ENCODE measurements at regions not wholly inside any gene's neighbourhood (a gene's known extent, or its start where the extent isn't known, plus 50 kb on each side); places are given as distances from the start of the nearest gene placed in this dataset.

GRCh38 chr9:118362596-118362995 lies 658.4 kb downstream of the TLR4 start:
- H3K4me2 ChIP-seq (ENCODE audit: control insufficient read depth, extremely low read depth, insufficient read depth, low read depth, low read length), result no peak overlapping the region
- TF ChIP-seq, protein P1, sequence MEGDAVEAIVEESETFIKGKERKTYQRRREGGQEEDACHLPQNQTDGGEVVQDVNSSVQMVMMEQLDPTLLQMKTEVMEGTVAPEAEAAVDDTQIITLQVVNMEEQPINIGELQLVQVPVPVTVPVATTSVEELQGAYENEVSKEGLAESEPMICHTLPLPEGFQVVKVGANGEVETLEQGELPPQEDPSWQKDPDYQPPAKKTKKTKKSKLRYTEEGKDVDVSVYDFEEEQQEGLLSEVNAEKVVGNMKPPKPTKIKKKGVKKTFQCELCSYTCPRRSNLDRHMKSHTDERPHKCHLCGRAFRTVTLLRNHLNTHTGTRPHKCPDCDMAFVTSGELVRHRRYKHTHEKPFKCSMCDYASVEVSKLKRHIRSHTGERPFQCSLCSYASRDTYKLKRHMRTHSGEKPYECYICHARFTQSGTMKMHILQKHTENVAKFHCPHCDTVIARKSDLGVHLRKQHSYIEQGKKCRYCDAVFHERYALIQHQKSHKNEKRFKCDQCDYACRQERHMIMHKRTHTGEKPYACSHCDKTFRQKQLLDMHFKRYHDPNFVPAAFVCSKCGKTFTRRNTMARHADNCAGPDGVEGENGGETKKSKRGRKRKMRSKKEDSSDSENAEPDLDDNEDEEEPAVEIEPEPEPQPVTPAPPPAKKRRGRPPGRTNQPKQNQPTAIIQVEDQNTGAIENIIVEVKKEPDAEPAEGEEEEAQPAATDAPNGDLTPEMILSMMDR (optimal IDR thresholded peaks at IDR 0.05 in 1 of 3, IDR thresholded peaks at IDR 0.05 in 1 of 3, conservative IDR thresholded peaks at IDR 0.05 in 1 of 3; ENCODE audit: extremely low read depth in 1 of 3, insufficient read depth in 2 of 3, low read length in 3 of 3), result no peak
- TF ChIP-seq EZH2 (IDR thresholded peaks at IDR 0.05; ENCODE audit: low read length), result no peak
- H4K20me1 ChIP-seq (ENCODE audit: control insufficient read depth, extremely low read depth, insufficient read depth, low read length), result no peaks in the 10 kb centered on the region
- no peaks in the 10 kb centered on the region for H3K9me3 ChIP-seq (ENCODE audit: control insufficient read depth, low read depth, low read length)
- H3K79me2 ChIP-seq (ENCODE audit: control insufficient read depth, insufficient read depth, low read length), result no peaks in the 10 kb centered on the region
- no peak for DNase-seq (ENCODE audit: low read depth, low spot score)
- no peak overlapping the region for H3K9ac ChIP-seq (ENCODE audit: control insufficient read depth, extremely low read depth, insufficient read depth, low read length)
- H3K36me3 ChIP-seq (ENCODE audit: control insufficient read depth in 2 of 2, extremely low read depth in 1 of 2, insufficient read depth in 2 of 2, low read length in 2 of 2), result no peaks in the 10 kb centered on the region
- H3K4me3 ChIP-seq (ENCODE audit: control insufficient read depth in 2 of 3, extremely low read depth in 1 of 3, insufficient read depth in 2 of 3, low read depth in 1 of 3, low read length in 3 of 3), result no peak overlapping the region
- no peaks in the 10 kb centered on the region for H3K4me1 ChIP-seq (ENCODE audit: control insufficient read depth, extremely low read depth, insufficient read depth, low read length)
- H3K27ac ChIP-seq (ENCODE audit: control insufficient read depth, insufficient read depth, low read length), result no peak overlapping the region
- dilution Hi-C loops (cut with MboI; ENCODE audit: extremely low pct_ligation_motif_present, low sequenced_read_pairs), result no loop called here
- no peak overlapping the region for H2AFZ ChIP-seq (ENCODE audit: control insufficient read depth, low read length)
- no peaks in the 10 kb centered on the region for H3K27me3 ChIP-seq (ENCODE audit: control insufficient read depth, extremely low read depth, insufficient read depth, low read length)
- FAIRE-seq, result no peak
- no peaks in the 10 kb centered on the region for H3K9me1 ChIP-seq (ENCODE audit: control insufficient read depth, extremely low read depth, insufficient read depth, low read length)

GRCh38 chr9:118364266-118365106 lies 660.3 kb downstream of the TLR4 start:
- H3K36me3 ChIP-seq (ENCODE audit: control insufficient read depth in 2 of 2, extremely low read depth in 1 of 2, insufficient read depth in 2 of 2, low read length in 2 of 2), result no peaks in the 10 kb centered on the region
- H3K9me3 ChIP-seq (ENCODE audit: control insufficient read depth, low read depth, low read length), result no peaks in the 10 kb centered on the region
- H3K4me2 ChIP-seq (ENCODE audit: control insufficient read depth, extremely low read depth, insufficient read depth, low read depth, low read length), result no peak overlapping the region
- H3K27me3 ChIP-seq (ENCODE audit: control insufficient read depth, extremely low read depth, insufficient read depth, low read length), result no peaks in the 10 kb centered on the region
- dilution Hi-C loops (cut with MboI; ENCODE audit: extremely low pct_ligation_motif_present, low sequenced_read_pairs), result no loop called here
- no peaks in the 10 kb centered on the region for H4K20me1 ChIP-seq (ENCODE audit: control insufficient read depth, extremely low read depth, insufficient read depth, low read length)
- H3K4me1 ChIP-seq (ENCODE audit: control insufficient read depth, extremely low read depth, insufficient read depth, low read length), result no peaks in the 10 kb centered on the region
- no peak overlapping the region for H3K9ac ChIP-seq (ENCODE audit: control insufficient read depth, extremely low read depth, insufficient read depth, low read length)
- no peaks in the 10 kb centered on the region for H3K9me1 ChIP-seq (ENCODE audit: control insufficient read depth, extremely low read depth, insufficient read depth, low read length)
- DNase-seq (ENCODE audit: low read depth, low spot score), result no peak
- FAIRE-seq, result no peak
- no peak overlapping the region for H3K4me3 ChIP-seq (ENCODE audit: control insufficient read depth in 2 of 3, extremely low read depth in 1 of 3, insufficient read depth in 2 of 3, low read depth in 1 of 3, low read length in 3 of 3)
- H2AFZ ChIP-seq (ENCODE audit: control insufficient read depth, low read length), result no peak overlapping the region
- no peak for TF ChIP-seq EZH2 (IDR thresholded peaks at IDR 0.05; ENCODE audit: low read length)
- TF ChIP-seq, protein P1 (optimal IDR thresholded peaks at IDR 0.05 in 1 of 3, IDR thresholded peaks at IDR 0.05 in 1 of 3, conservative IDR thresholded peaks at IDR 0.05 in 1 of 3; ENCODE audit: extremely low read depth in 1 of 3, insufficient read depth in 2 of 3, low read length in 3 of 3), result no peak
- no peaks in the 10 kb centered on the region for H3K79me2 ChIP-seq (ENCODE audit: control insufficient read depth, insufficient read depth, low read length)
- no peak overlapping the region for H3K27ac ChIP-seq (ENCODE audit: control insufficient read depth, insufficient read depth, low read length)
